ENCODE measurements at regions not wholly inside any gene's neighbourhood (a gene's known extent, or its start where the extent isn't known, plus 50 kb on each side); places are given as distances from the start of the nearest gene placed in this dataset.
"Not testable (repeated sequence)": the region's sequence is repeated elsewhere in the genome, so short reads cannot be mapped to it uniquely, and the experiment has no call there.

GRCh38 chr7:68816491-68816890 is 781.8 kb upstream of the AUTS2 start:
- no peak for DNase-seq (ENCODE audit: low read depth in 1 of 2, low spot score in 1 of 2)
- no peak for TF ChIP-seq JUND (IDR thresholded peaks at IDR 0.05; ENCODE audit: low read depth)
- in situ Hi-C loops (cut with HindIII; ENCODE audit: low pct_unique_long_range_greater_than_20kb, low sequenced_read_pairs): no loop called here

- in situ Hi-C loops (cut with HindIII; ENCODE audit: low pct_unique_long_range_greater_than_20kb, low sequenced_read_pairs): no loop called here
- DNase-seq (ENCODE audit: low read depth in 1 of 2, low spot score in 1 of 2): no peak
- no peak for TF ChIP-seq JUND (IDR thresholded peaks at IDR 0.05; ENCODE audit: low read depth)
These were observed 778.0 kb upstream of the AUTS2 start for GRCh38 chr7:68820321-68820720.

- in situ Hi-C loops (cut with HindIII; ENCODE audit: low pct_unique_long_range_greater_than_20kb, low sequenced_read_pairs): no loop called here
- no peak for TF ChIP-seq JUND (IDR thresholded peaks at IDR 0.05; ENCODE audit: low read depth)
These were observed 776.4 kb upstream of the AUTS2 start for GRCh38 chr7:68821846-68822245.

GRCh38 chr7:68823996-68824780 is 774.1 kb upstream of the AUTS2 start:
- DNase-seq (ENCODE audit: low read depth in 1 of 2, low spot score in 1 of 2): no peak
- in situ Hi-C loops (cut with HindIII; ENCODE audit: low pct_unique_long_range_greater_than_20kb, low sequenced_read_pairs): no loop called here
- TF ChIP-seq JUND (IDR thresholded peaks at IDR 0.05; ENCODE audit: low read depth): no peak

More at GRCh38 chr7:68821846-68822245, 776.4 kb upstream of the AUTS2 start:
- no peak for DNase-seq (ENCODE audit: low read depth in 1 of 2, low spot score in 1 of 2)

GRCh38 chr7:68828575-68828974 is 769.7 kb upstream of the AUTS2 start:
- no peak for DNase-seq (ENCODE audit: low read depth in 1 of 2, low spot score in 1 of 2)
- in situ Hi-C loops (cut with HindIII; ENCODE audit: low pct_unique_long_range_greater_than_20kb, low sequenced_read_pairs): no loop called here
- TF ChIP-seq JUND (IDR thresholded peaks at IDR 0.05; ENCODE audit: low read depth): no peak

GRCh38 chr7:68833422-68833821 is 764.9 kb upstream of the AUTS2 start:
- in situ Hi-C loops (cut with HindIII; ENCODE audit: low pct_unique_long_range_greater_than_20kb, low sequenced_read_pairs): no loop called here
- TF ChIP-seq JUND (IDR thresholded peaks at IDR 0.05; ENCODE audit: low read depth): no peak
- no peak for DNase-seq (ENCODE audit: low read depth in 1 of 2, low spot score in 1 of 2)

- TF ChIP-seq JUND (IDR thresholded peaks at IDR 0.05; ENCODE audit: low read depth): no peak
- in situ Hi-C loops (cut with HindIII; ENCODE audit: low pct_unique_long_range_greater_than_20kb, low sequenced_read_pairs): no loop called here
- DNase-seq (ENCODE audit: low read depth in 1 of 2, low spot score in 1 of 2): no peak
These were observed 759.3 kb upstream of the AUTS2 start for GRCh38 chr7:68839014-68839413.

GRCh38 chr7:68840991-68841390 is 757.3 kb upstream of the AUTS2 start:
- peak in 1 of 2 experiments; percentile 19 for DNase-seq (ENCODE audit: low read depth in 1 of 2, low spot score in 1 of 2)
- TF ChIP-seq JUND (IDR thresholded peaks at IDR 0.05; ENCODE audit: low read depth): no peak
- in situ Hi-C loops (cut with HindIII; ENCODE audit: low pct_unique_long_range_greater_than_20kb, low sequenced_read_pairs): no loop called here

GRCh38 chr7:68843985-68844384 is 754.3 kb upstream of the AUTS2 start:
- DNase-seq (ENCODE audit: low read depth in 1 of 2, low spot score in 1 of 2); in situ Hi-C loops (cut with HindIII; ENCODE audit: low pct_unique_long_range_greater_than_20kb, low sequenced_read_pairs): not testable (repeated sequence)

GRCh38 chr7:68846811-68847325 is 751.4 kb upstream of the AUTS2 start:
- in situ Hi-C loops (cut with HindIII; ENCODE audit: low pct_unique_long_range_greater_than_20kb, low sequenced_read_pairs): no loop called here
- TF ChIP-seq JUND (IDR thresholded peaks at IDR 0.05; ENCODE audit: low read depth): no peak
- no peak for DNase-seq (ENCODE audit: low read depth in 1 of 2, low spot score in 1 of 2)

- no peak for TF ChIP-seq JUND (IDR thresholded peaks at IDR 0.05; ENCODE audit: low read depth)
- in situ Hi-C loops (cut with HindIII; ENCODE audit: low pct_unique_long_range_greater_than_20kb, low sequenced_read_pairs): no loop called here
- no peak for DNase-seq (ENCODE audit: low read depth in 1 of 2, low spot score in 1 of 2)
These were observed 745.0 kb upstream of the AUTS2 start for GRCh38 chr7:68853254-68853653.

GRCh38 chr7:68857571-68857970 is 740.7 kb upstream of the AUTS2 start:
- in situ Hi-C loops (cut with HindIII; ENCODE audit: low pct_unique_long_range_greater_than_20kb, low sequenced_read_pairs): no loop called here
- no peak for TF ChIP-seq JUND (IDR thresholded peaks at IDR 0.05; ENCODE audit: low read depth)
- no peak for DNase-seq (ENCODE audit: low read depth in 1 of 2, low spot score in 1 of 2)

- DNase-seq (ENCODE audit: low read depth in 1 of 2, low spot score in 1 of 2): no peak
- in situ Hi-C loops (cut with HindIII; ENCODE audit: low pct_unique_long_range_greater_than_20kb, low sequenced_read_pairs): no loop called here
- no peak for TF ChIP-seq JUND (IDR thresholded peaks at IDR 0.05; ENCODE audit: low read depth)
These were observed 739.8 kb upstream of the AUTS2 start for GRCh38 chr7:68858497-68858896.

- in situ Hi-C loops (cut with HindIII; ENCODE audit: low pct_unique_long_range_greater_than_20kb, low sequenced_read_pairs): no loop called here
- TF ChIP-seq JUND (IDR thresholded peaks at IDR 0.05; ENCODE audit: low read depth): no peak
- no peak for DNase-seq (ENCODE audit: low read depth in 1 of 2, low spot score in 1 of 2)
These were observed 737.1 kb upstream of the AUTS2 start for GRCh38 chr7:68861171-68861570.
